NOMO-1 treated with dmso at 0.1 percent for 144 hours (cell line): ENCODE measurements at regions not wholly inside any gene's neighbourhood (a gene's known extent, or its start where the extent isn't known, plus 50 kb on each side); places are given as distances from the start of the nearest gene placed in this dataset.

Source experiments
- DNase-seq: peaks from one replicate; lab custom pipeline; 2025; ENCODE audit not compliant: unreplicated experiment; lab: John Stamatoyannopoulos, UW

GRCh38 chr9:119047513-119048307, 321.5 kb downstream of the BRINP1 start:
- DNase-seq: no peak

GRCh38 chr9:119050281-119050680, 319.0 kb downstream of the BRINP1 start:
- no peak for DNase-seq

DNA sequence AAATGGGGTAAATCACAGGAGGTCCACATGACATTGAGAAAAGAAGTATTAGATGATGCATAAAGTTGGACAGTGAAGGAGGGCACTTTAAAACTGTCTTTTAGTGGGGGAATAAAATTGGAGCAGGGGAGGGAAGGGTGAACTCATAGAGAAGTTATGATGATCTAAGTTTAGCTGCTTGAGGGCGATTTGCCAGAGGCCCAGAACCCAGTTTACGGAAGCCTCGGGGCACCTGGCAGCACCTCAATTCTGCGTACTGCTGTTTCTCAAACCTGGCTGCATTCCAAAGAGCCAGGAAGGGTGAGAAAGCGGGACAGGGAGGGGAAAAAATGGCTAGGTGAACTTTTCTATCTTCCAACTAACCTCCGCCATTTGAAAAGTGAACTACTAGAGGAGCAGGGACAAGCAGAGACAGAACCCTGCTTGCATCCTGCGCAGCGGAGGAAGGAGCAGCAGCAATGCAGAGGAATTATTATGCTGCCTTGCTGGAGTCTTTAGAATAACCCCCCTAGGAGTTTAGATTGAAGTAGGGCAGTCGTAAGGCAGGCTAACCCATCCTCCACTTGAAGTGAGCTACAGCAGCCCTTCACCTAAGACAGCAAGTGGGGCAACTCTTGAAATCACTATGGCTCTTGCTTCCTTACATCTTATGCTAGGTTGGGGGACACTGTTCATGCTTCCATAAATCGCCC, 316.8 kb downstream of the BRINP1 start:
- DNase-seq: no peak

GRCh38 chr9:119053070-119053469, 316.2 kb downstream of the BRINP1 start:
- DNase-seq: no peak

GRCh38 chr9:119060629-119061385, 308.4 kb downstream of the BRINP1 start:
- no peak for DNase-seq

DNA sequence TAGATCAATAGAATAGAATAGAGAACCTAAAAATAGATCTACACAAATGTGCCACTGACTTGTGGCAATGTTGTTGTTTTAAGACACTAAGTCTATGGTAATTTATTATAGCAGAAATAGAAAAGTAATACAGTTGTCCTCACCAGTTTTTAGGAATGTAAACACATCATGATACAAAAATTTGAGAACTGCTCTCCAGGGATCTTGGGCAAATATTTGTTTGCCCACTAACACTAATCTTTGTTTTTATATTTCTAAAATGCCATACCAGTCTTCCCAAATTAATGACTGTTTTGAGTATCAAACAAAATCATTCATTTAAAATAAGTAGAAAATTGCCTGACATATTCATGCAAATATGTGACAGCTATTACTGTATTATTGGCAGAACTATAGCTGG, 297.6 kb downstream of the BRINP1 start:
- DNase-seq: no peak

- DNase-seq: no peak
Observed at GRCh38 chr9:119074017-119074416, 295.2 kb downstream of the BRINP1 start.

GRCh38 chr9:119078015-119078414, 291.2 kb downstream of the BRINP1 start:
- DNase-seq: no peak

DNA sequence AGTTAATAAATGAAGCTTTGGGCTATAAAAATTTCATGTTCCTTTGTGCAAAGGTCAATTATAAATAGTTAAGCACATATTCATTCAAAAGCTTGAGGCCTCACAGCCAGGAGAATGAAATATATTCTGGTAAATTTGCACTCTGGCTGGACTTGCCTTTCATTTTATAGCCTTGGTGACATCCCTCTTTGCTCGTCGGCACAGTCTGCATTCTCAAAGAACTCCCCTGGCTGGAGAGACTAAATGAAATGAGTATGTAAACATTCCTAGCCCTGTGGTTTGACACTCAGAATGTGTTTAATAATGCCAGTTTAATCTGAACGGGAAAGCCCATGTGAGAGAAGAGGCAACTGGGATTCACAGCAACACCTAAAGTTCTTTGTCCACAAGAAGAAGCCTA, 285.6 kb downstream of the BRINP1 start:
- DNase-seq: no peak

DNA sequence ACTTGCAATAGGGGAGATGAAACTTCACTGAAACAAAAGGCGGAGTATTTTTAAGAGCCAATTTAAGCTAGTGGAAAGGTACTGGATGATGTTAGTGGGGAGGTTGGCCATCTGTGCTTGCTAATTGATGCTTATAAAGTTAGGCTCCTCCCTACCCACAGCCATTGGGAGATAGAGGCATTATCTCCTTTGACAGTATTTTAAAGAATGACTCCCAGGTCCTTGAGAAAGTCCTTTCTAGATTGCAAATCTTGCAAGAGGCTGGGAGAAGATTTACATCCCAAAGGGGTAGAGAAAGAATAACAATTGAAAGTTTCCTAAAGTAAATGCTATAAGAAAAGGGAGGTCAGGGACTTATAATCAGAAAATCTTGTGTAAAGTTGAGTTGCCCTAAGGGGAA, 282.6 kb downstream of the BRINP1 start:
- DNase-seq: no peak

DNA sequence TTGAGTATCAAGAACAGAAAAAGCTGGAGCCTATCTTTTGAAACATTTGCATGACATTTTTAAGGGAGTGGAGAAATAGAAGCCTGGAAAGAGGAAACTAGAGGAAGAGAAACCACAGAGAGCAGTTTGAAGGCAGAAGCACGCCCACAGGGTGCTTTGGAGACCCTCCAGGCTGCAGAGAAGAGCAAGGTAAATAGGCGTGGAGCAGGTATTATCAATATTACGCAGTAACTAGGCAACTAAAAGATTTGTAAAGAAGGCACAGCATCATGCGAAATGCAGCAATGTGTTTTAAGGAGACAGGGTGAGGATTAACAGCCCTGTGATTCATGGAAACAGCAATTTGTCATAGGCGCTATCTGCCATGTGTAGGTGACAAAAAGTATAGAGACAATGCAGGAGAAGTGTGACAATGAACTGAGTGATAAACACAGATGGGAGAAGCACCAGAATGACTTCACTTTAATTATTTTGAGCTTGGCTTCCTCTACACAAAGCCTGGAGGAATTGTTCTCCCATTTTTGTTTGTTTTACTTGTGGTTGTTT, 281.2 kb downstream of the BRINP1 start:
- no peak for DNase-seq

DNA sequence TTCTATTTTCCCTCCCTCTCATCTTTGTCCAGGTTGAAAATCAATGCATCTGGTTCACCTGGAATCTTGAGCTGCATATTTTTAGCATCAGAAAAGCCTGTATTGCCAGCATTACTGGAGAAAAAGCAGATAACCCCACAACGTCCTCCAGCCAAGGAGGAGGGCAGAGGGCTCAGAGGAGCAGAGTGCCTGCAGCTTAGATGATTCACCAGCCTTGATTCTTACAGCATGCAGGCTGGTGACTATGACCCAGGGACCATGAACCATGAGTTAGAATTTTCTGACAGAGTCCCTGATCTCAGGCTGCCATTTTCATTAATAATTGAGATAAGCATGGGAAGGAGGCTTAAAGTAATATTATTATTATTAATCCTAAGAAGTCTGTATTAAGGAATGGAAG, 278.2 kb downstream of the BRINP1 start:
- DNase-seq: no peak

GRCh38 chr9:119092125-119092524, 277.1 kb downstream of the BRINP1 start:
- no peak for DNase-seq

GRCh38 chr9:119094086-119094485, 275.1 kb downstream of the BRINP1 start:
- DNase-seq: no peak

DNA sequence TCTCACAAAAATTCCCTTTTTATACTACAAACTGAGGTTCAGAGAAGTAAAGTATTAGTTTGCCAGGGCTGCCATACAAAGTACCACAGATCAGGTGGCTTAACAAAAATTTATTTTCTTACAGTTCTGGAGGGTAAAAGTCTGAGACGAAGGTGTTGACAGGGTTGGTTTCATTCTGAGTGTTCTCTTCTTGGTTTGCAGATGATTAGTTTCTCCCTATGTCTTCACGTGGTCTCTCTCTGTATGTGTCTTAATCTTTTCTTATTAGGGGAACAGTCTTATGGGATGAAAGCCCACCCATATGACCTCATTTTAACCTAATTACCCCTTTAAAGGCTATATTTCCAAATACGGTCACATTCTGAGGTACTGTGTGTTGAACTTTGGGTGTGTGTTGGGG, 274.2 kb downstream of the BRINP1 start:
- no peak for DNase-seq

- DNase-seq: no peak
Observed at GRCh38 chr9:119101048-119101447, 268.2 kb downstream of the BRINP1 start.

DNA sequence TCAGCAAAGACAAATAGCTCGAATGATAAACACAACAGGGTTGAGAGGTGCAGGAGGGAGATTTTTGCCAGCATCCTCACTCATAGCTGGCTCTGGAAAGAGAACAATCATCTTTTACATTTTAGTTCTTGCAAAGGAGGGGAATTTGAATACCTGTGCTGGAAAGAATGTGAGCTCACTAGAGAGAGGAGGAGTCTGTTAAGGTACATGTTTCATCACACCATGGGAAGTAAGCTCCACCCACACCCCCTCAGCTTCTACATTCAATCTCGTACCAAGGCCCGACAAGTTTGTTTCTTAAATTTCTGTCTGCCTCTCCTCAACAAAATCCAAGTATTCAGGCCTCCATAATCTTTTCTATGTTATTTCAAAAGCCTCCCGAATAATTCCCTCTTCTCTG, 254.6 kb downstream of the BRINP1 start:
- no peak for DNase-seq
